ENCODE measurements at regions not wholly inside any gene's neighbourhood (a gene's known extent, or its start where the extent isn't known, plus 50 kb on each side); places are given as distances from the start of the nearest gene placed in this dataset.
"Not testable (repeated sequence)": the region's sequence is repeated elsewhere in the genome, so short reads cannot be mapped to it uniquely, and the experiment has no call there.

- no peak overlapping the region for H3K27ac Mint-ChIP-seq
- ATAC-seq (replicated peaks) (no peak), DNase-seq (no peak)
- no peaks in the 10 kb centered on the region for H3K36me3 Mint-ChIP-seq
- no peaks in the 10 kb centered on the region for H3K27me3 Mint-ChIP-seq
- no peaks in the 10 kb centered on the region for H3K4me1 Mint-ChIP-seq
- H3K9me3 Mint-ChIP-seq = no peaks in the 10 kb centered on the region
- no peak overlapping the region for H3K4me3 Mint-ChIP-seq
Measured at GRCh38 chr9:80507611-80508010, 935.8 kb downstream of the TLE4 start.

- no peaks in the 10 kb centered on the region for H3K36me3 Mint-ChIP-seq
- no peaks in the 10 kb centered on the region for H3K27me3 Mint-ChIP-seq
- no peaks in the 10 kb centered on the region for H3K9me3 Mint-ChIP-seq
- no peak overlapping the region for H3K27ac Mint-ChIP-seq
- ATAC-seq (replicated peaks) = no peak
- H3K4me3 Mint-ChIP-seq = no peak overlapping the region
- no peaks in the 10 kb centered on the region for H3K4me1 Mint-ChIP-seq
- no peak for DNase-seq
Measured at GRCh38 chr9:80504601-80505230, 933.0 kb downstream of the TLE4 start.

GRCh38 chr9:80503671-80504281 is 932.0 kb downstream of the TLE4 start:
- Mint-ChIP-seq H3K36me3 (no peaks in the 10 kb centered on the region), H3K9me3 (no peaks in the 10 kb centered on the region), H3K27me3 (no peaks in the 10 kb centered on the region), H3K4me3 (no peak overlapping the region), H3K4me1 (no peaks in the 10 kb centered on the region), H3K27ac (no peak overlapping the region)
- ATAC-seq (replicated peaks) (no peak), DNase-seq (no peak)

GRCh38 chr9:80502306-80502705 is 930.5 kb downstream of the TLE4 start:
- no peak overlapping the region for H3K27ac Mint-ChIP-seq
- DNase-seq = no peak
- no peak overlapping the region for H3K4me3 Mint-ChIP-seq
- H3K27me3 Mint-ChIP-seq = no peaks in the 10 kb centered on the region
- H3K4me1 Mint-ChIP-seq = no peaks in the 10 kb centered on the region
- no peaks in the 10 kb centered on the region for H3K36me3 Mint-ChIP-seq
- H3K9me3 Mint-ChIP-seq = no peaks in the 10 kb centered on the region
- ATAC-seq (replicated peaks) = no peak

GRCh38 chr9:80501635-80502034 is 929.9 kb downstream of the TLE4 start:
- Mint-ChIP-seq H3K4me3 (no peak overlapping the region), H3K9me3 (no peaks in the 10 kb centered on the region), H3K27ac (no peak overlapping the region), H3K4me1 (no peaks in the 10 kb centered on the region), H3K27me3 (no peaks in the 10 kb centered on the region), H3K36me3 (no peaks in the 10 kb centered on the region)
- no peak for DNase-seq
- ATAC-seq (replicated peaks) = no peak

GRCh38 chr9:80500300-80500699 is 928.5 kb downstream of the TLE4 start:
- H3K4me1 Mint-ChIP-seq = no peaks in the 10 kb centered on the region
- no peaks in the 10 kb centered on the region for H3K27me3 Mint-ChIP-seq
- no peak for ATAC-seq (replicated peaks)
- no peak overlapping the region for H3K27ac Mint-ChIP-seq
- peaks cover 0 to 3% of the 10 kb centered on the region in 2 donors for H3K36me3 Mint-ChIP-seq
- H3K9me3 Mint-ChIP-seq = peaks cover 0 to 4% of the 10 kb centered on the region in 2 donors
- DNase-seq = no peak
- no peak overlapping the region for H3K4me3 Mint-ChIP-seq

GRCh38 chr9:80498001-80498555 is 926.3 kb downstream of the TLE4 start:
- peaks cover 3 to 5% of the 10 kb centered on the region in 2 donors for H3K36me3 Mint-ChIP-seq
- H3K4me3 Mint-ChIP-seq = no peak overlapping the region
- peaks cover 4 to 7% of the 10 kb centered on the region in 2 donors for H3K9me3 Mint-ChIP-seq
- H3K4me1 Mint-ChIP-seq = no peaks in the 10 kb centered on the region
- no peak overlapping the region for H3K27ac Mint-ChIP-seq
- DNase-seq (no peak), ATAC-seq (replicated peaks) (no peak)
- no peaks in the 10 kb centered on the region for H3K27me3 Mint-ChIP-seq

- Mint-ChIP-seq H3K9me3 (peaks cover 4 to 7% of the 10 kb centered on the region in 2 donors), H3K4me3 (no peak overlapping the region), H3K27ac (no peak overlapping the region), H3K27me3 (no peaks in the 10 kb centered on the region), H3K36me3 (peaks cover 3 to 5% of the 10 kb centered on the region in 2 donors), H3K4me1 (no peaks in the 10 kb centered on the region)
- ATAC-seq (replicated peaks) (no peak), DNase-seq (no peak)
Measured at GRCh38 chr9:80496901-80497556, 925.3 kb downstream of the TLE4 start.

GRCh38 chr9:80493258-80493657 is 921.5 kb downstream of the TLE4 start:
- peaks cover 4 to 7% of the 10 kb centered on the region in 2 donors for H3K9me3 Mint-ChIP-seq
- H3K27ac Mint-ChIP-seq = no peak overlapping the region
- no peaks in the 10 kb centered on the region for H3K27me3 Mint-ChIP-seq
- peaks cover 3 to 5% of the 10 kb centered on the region in 2 donors for H3K36me3 Mint-ChIP-seq
- no peak overlapping the region for H3K4me3 Mint-ChIP-seq
- no peaks in the 10 kb centered on the region for H3K4me1 Mint-ChIP-seq
- ATAC-seq (replicated peaks) (no peak), DNase-seq (no peak)

GRCh38 chr9:80492221-80492620 is 920.5 kb downstream of the TLE4 start:
- H3K4me3 Mint-ChIP-seq = no peak overlapping the region
- no peaks in the 10 kb centered on the region for H3K27me3 Mint-ChIP-seq
- peaks cover 4 to 7% of the 10 kb centered on the region in 2 donors for H3K9me3 Mint-ChIP-seq
- H3K4me1 Mint-ChIP-seq = no peaks in the 10 kb centered on the region
- H3K36me3 Mint-ChIP-seq = peaks cover 3 to 5% of the 10 kb centered on the region in 2 donors
- ATAC-seq (replicated peaks) (no peak), DNase-seq (no peak)
- H3K27ac Mint-ChIP-seq = no peak overlapping the region

GRCh38 chr9:80491086-80491696 is 919.4 kb downstream of the TLE4 start:
- H3K4me1 Mint-ChIP-seq = no peaks in the 10 kb centered on the region
- H3K27me3 Mint-ChIP-seq = no peaks in the 10 kb centered on the region
- no peak for DNase-seq
- ATAC-seq (replicated peaks) = no peak
- peaks cover 4 to 7% of the 10 kb centered on the region in 2 donors for H3K9me3 Mint-ChIP-seq
- peaks cover 3 to 5% of the 10 kb centered on the region in 2 donors for H3K36me3 Mint-ChIP-seq
- H3K4me3 Mint-ChIP-seq = no peak overlapping the region
- H3K27ac Mint-ChIP-seq = no peak overlapping the region

- DNase-seq = no peak
- no peaks in the 10 kb centered on the region for H3K4me1 Mint-ChIP-seq
- no peaks in the 10 kb centered on the region for H3K27me3 Mint-ChIP-seq
- H3K4me3 Mint-ChIP-seq = no peak overlapping the region
- H3K27ac Mint-ChIP-seq = no peak overlapping the region
- H3K9me3 Mint-ChIP-seq = no peaks in the 10 kb centered on the region
- no peak for ATAC-seq (replicated peaks)
- no peaks in the 10 kb centered on the region for H3K36me3 Mint-ChIP-seq
Measured at GRCh38 chr9:80489329-80489728, 917.6 kb downstream of the TLE4 start.

- no peak overlapping the region for H3K27ac Mint-ChIP-seq
- DNase-seq (no peak), ATAC-seq (replicated peaks) (no peak)
- H3K27me3 Mint-ChIP-seq = no peaks in the 10 kb centered on the region
- no peak overlapping the region for H3K4me3 Mint-ChIP-seq
- H3K9me3 Mint-ChIP-seq = peaks cover 11 to 14% of the 10 kb centered on the region in 2 donors
- no peaks in the 10 kb centered on the region for H3K4me1 Mint-ChIP-seq
- peaks cover 0 to 14% of the 10 kb centered on the region in 2 donors for H3K36me3 Mint-ChIP-seq
Measured at GRCh38 chr9:80485420-80486250, 913.9 kb downstream of the TLE4 start.

GRCh38 chr9:80482251-80482650 is 910.5 kb downstream of the TLE4 start:
- ATAC-seq (replicated peaks); H3K27me3 Mint-ChIP-seq; H3K4me1 Mint-ChIP-seq; H3K27ac Mint-ChIP-seq; DNase-seq; H3K4me3 Mint-ChIP-seq: not testable (repeated sequence)
- H3K9me3 Mint-ChIP-seq = peaks cover 14 to 24% of the 10 kb centered on the region in 2 donors
- H3K36me3 Mint-ChIP-seq = peaks cover 0 to 18% of the 10 kb centered on the region in 2 donors
